ENCODE measurements at regions not wholly inside any gene's neighbourhood (a gene's known extent, or its start where the extent isn't known, plus 50 kb on each side); places are given as distances from the start of the nearest gene placed in this dataset.

- Histone ChIP-seq H3K27me3 (ENCODE audit: insufficient read depth) (no peaks in the 10 kb centered on the region), H3K27ac (ENCODE audit: low read depth in 2 of 2, low read length in 1 of 2) (peak overlapping the region in 1 of 2 experiments; percentile 94; a peak in 1 of 4 replicates), H2AFZ (ENCODE audit: low read depth) (no peak overlapping the region), H3K9ac (no peak overlapping the region), H3K9me3 (no peaks in the 10 kb centered on the region), H4K20me1 (ENCODE audit: insufficient read depth) (no peaks in the 10 kb centered on the region), H3K9me2 (no peaks in the 10 kb centered on the region), H3K4me2 (no peak overlapping the region), H3K4me1 (ENCODE audit: control insufficient read depth in 1 of 2, insufficient read depth in 2 of 2, low read depth in 1 of 2, low read length in 1 of 2) (peaks cover 3 to 84% of the 10 kb centered on the region in 2 experiments; a peak in 2 of 4 replicates), H3F3A (replicated peaks; ENCODE audit: insufficient read depth) (peaks cover 5% of the 10 kb centered on the region), H3K4me3 (ENCODE audit: low read depth in 2 of 2, low read length in 1 of 2) (no peak overlapping the region), H3K79me2 (ENCODE audit: insufficient read depth) (no peaks in the 10 kb centered on the region), H3K36me3 (replicated peaks in 1 of 2; ENCODE audit: control insufficient read depth in 1 of 2, insufficient read depth in 2 of 2, low read length in 1 of 2) (no peaks in the 10 kb centered on the region)
- 45% methylated on average over 9 of the region's 15 CpGs for WGBS (ENCODE audit: low lambda C conversion rate)
- TF ChIP-seq RAD21 (IDR thresholded peaks at IDR 0.05; ENCODE audit: low read length) (no peak), FOSL2 (IDR thresholded peaks at IDR 0.05; ENCODE audit: borderline replicate concordance, low read depth) (no peak), RFX5 (IDR thresholded peaks at IDR 0.05; ENCODE audit: low read length) (no peak), RXRA (IDR thresholded peaks at IDR 0.05; ENCODE audit: borderline replicate concordance, low read depth) (no peak), YY1 (IDR thresholded peaks at IDR 0.05; ENCODE audit: low read depth) (no peak), GATA2 (CRISPR knock-in tag; IDR thresholded peaks at IDR 0.05) (no peak), IRF3 (IDR thresholded peaks at IDR 0.05; ENCODE audit: low read depth, low read length) (no peak)
- ChIA-PET POLR2A (interaction anchor here (2.2 kb wide), 1 partner anchor 70 kb away, joined by 8 read pairs; no protein-coding TSS in a partner anchor), CTCF (interaction anchor here (0.6 to 6.9 kb wide), 12 partner anchors 9 to 274 kb away, joined by 3 to 55 read pairs (median 4); no protein-coding TSS in a partner anchor)
- no peak for DNase-seq
Observed at GRCh38 chr14:104293231-104293841, 154.9 kb downstream of the KIF26A start.

- Histone ChIP-seq H3F3A (replicated peaks; ENCODE audit: insufficient read depth) (peaks cover 2% of the 10 kb centered on the region), H3K9ac (no peak overlapping the region), H4K20me1 (ENCODE audit: insufficient read depth) (no peaks in the 10 kb centered on the region), H3K4me2 (no peak overlapping the region), H3K79me2 (ENCODE audit: insufficient read depth) (no peaks in the 10 kb centered on the region), H2AFZ (ENCODE audit: low read depth) (no peak overlapping the region), H3K36me3 (replicated peaks in 1 of 2; ENCODE audit: control insufficient read depth in 1 of 2, insufficient read depth in 2 of 2, low read length in 1 of 2) (no peaks in the 10 kb centered on the region), H3K4me3 (ENCODE audit: low read depth in 2 of 2, low read length in 1 of 2) (no peak overlapping the region), H3K4me1 (ENCODE audit: control insufficient read depth in 1 of 2, insufficient read depth in 2 of 2, low read depth in 1 of 2, low read length in 1 of 2) (peaks cover 3 to 87% of the 10 kb centered on the region in 2 experiments; a peak in 2 of 4 replicates), H3K27ac (ENCODE audit: low read depth in 2 of 2, low read length in 1 of 2) (peak overlapping the region in 1 of 2 experiments; percentile 94; a peak in 1 of 4 replicates), H3K9me3 (no peaks in the 10 kb centered on the region), H3K9me2 (no peaks in the 10 kb centered on the region), H3K27me3 (ENCODE audit: insufficient read depth) (no peaks in the 10 kb centered on the region)
- ChIA-PET POLR2A (interaction anchor here (0.7 to 2.2 kb wide), 2 partner anchors 70 to 88 kb away, joined by 4 to 8 read pairs; no protein-coding TSS in a partner anchor), CTCF (interaction anchor here (0.6 to 6.9 kb wide), 20 partner anchors 10 to 310 kb away, joined by 3 to 55 read pairs (median 3); partner anchors contain the start of gene TMEM179)
- TF ChIP-seq RAD21 (IDR thresholded peaks at IDR 0.05; ENCODE audit: low read length) (peak; percentile 48), NRF1 (IDR thresholded peaks at IDR 0.05; ENCODE audit: low read depth, low read length) (no peak), CTCF (IDR thresholded peaks at IDR 0.05) (peak; percentile 21; the same call in 1 of the 2 replicates)
- no peak for DNase-seq
- WGBS (ENCODE audit: low lambda C conversion rate), result 56% methylated on average over 15 of the region's 18 CpGs
Observed at GRCh38 chr14:104293851-104294627, 155.7 kb downstream of the KIF26A start.

Measured in SK-N-SH (cell line).